WERI-Rb-1 (cell line): ENCODE measurements at regions not wholly inside any gene's neighbourhood (a gene's known extent, or its start where the extent isn't known, plus 50 kb on each side); places are given as distances from the start of the nearest gene placed in this dataset.

Experiments used
- DNase-seq: peaks from one replicate; pipeline ENCODE4 v3.0.0-alpha.2; 2020
- H3K27ac ChIP-seq: fragments of 250-450 bp; sonication (Bioruptor Pico); 2 replicates; pipeline ENCODE4 v1.5.1; 2020; ENCODE audit warnings: mild to moderate bottlenecking, moderate library complexity
- H3K27me3 ChIP-seq: fragments of 250-450 bp; sonication (Bioruptor Pico); 2 replicates; pipeline ENCODE4 v1.5.1; 2021; ENCODE audit warnings: mild to moderate bottlenecking, low read depth, moderate library complexity; ENCODE audit not compliant: insufficient read depth, severe bottlenecking
- H3K36me3 ChIP-seq: fragments of 250-450 bp; sonication (Bioruptor Pico); 2 replicates; pipeline ENCODE4 v1.5.1; 2020; ENCODE audit warnings: mild to moderate bottlenecking, moderate library complexity
- H3K4me3 ChIP-seq: 2 replicates; pipeline ENCODE4 v1.5.1; 2011; ENCODE audit warnings: low read depth, mild to moderate bottlenecking, control low read depth, low read length
- H3K9me3 ChIP-seq: fragments of 250-450 bp; sonication (Bioruptor Pico); 2 replicates; pipeline ENCODE4 v1.5.1; 2021; ENCODE audit warnings: mild to moderate bottlenecking, moderate library complexity; ENCODE audit not compliant: severe bottlenecking
- TF ChIP-seq, protein P1 (sequence below): IDR thresholded peaks from 2 replicates; pipeline ENCODE4 v1.5.1; 2011; ENCODE audit warnings: low read depth, mild to moderate bottlenecking, control low read depth, inconsistent platforms, low read length

DNA sequence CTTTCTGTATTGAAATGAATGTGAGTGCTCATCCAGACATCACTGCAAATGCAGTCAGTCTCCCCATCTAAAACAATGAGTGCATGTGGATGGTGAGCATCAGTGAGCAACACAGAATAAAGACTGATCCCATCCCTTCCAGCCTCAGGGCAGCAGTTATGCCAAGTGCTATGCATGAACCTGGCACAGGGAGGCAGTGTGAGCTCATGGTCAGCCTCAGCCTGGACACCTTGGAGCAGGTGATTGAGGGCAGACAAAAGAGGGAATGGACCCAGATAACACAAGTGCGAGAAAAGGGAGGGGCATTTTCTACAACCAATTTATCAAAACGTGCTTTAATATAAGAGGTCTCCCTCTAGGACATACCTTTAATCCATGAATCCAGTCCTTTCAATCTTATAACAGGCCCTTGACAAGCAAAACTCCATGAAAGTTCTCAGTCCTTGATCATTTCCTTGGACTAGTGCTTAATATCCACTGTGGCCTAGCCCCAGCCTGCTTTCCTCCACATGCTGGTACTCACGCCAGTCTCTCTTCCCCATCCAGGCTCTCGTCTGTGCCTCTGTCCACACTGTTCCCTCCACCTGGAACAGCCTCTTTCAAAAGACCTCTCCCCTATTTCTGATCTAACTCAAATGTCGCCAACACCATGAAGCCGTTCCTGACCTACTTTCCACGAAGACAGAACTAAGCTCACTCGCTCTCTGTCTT is 50.5 kb upstream of the LRRC55 start:
- no peaks in the 10 kb centered on the region for H3K36me3 ChIP-seq
- TF ChIP-seq, protein P1, sequence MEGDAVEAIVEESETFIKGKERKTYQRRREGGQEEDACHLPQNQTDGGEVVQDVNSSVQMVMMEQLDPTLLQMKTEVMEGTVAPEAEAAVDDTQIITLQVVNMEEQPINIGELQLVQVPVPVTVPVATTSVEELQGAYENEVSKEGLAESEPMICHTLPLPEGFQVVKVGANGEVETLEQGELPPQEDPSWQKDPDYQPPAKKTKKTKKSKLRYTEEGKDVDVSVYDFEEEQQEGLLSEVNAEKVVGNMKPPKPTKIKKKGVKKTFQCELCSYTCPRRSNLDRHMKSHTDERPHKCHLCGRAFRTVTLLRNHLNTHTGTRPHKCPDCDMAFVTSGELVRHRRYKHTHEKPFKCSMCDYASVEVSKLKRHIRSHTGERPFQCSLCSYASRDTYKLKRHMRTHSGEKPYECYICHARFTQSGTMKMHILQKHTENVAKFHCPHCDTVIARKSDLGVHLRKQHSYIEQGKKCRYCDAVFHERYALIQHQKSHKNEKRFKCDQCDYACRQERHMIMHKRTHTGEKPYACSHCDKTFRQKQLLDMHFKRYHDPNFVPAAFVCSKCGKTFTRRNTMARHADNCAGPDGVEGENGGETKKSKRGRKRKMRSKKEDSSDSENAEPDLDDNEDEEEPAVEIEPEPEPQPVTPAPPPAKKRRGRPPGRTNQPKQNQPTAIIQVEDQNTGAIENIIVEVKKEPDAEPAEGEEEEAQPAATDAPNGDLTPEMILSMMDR: peak; percentile 98
- DNase-seq: peak; percentile 72
- H3K9me3 ChIP-seq: no peaks in the 10 kb centered on the region
- no peak overlapping the region for H3K27ac ChIP-seq
- peaks cover 25% of the 10 kb centered on the region for H3K27me3 ChIP-seq
- no peak overlapping the region for H3K4me3 ChIP-seq
